Right atrium auricular region (tissue), 2 donors: ENCODE measurements at regions not wholly inside any gene's neighbourhood (a gene's known extent, or its start where the extent isn't known, plus 50 kb on each side); places are given as distances from the start of the nearest gene placed in this dataset.

Experiments
- DNase-seq: peaks from one replicate; pipeline ENCODE4 v3.0.0-alpha.2; 2019; ENCODE audit warnings: low spot score
- H3K27ac ChIP-seq, 2 donors: fragments of 200-600 bp; sonication (generic); 1 replicate in 1 of 2; 2 replicates in 1 of 2; pipeline ENCODE4 v1.5.1; 2016 to 2019
- H3K27me3 ChIP-seq, 2 donors: fragments of 200-600 bp; sonication (generic); one replicate each; pipeline versions ENCODE4 v1.5.1 to v1.6.0; 2017 to 2019
- H3K36me3 ChIP-seq: fragments of 200-600 bp; sonication (generic); one replicate; pipeline ENCODE4 v1.5.1; 2016
- H3K4me1 ChIP-seq, 2 donors: fragments of 200-600 bp; sonication (generic); one replicate each; pipeline versions ENCODE4 v1.5.1 to v1.6.0; 2017 to 2019
- H3K4me3 ChIP-seq, 2 donors: fragments of 200-600 bp; sonication (generic); 1 replicate in 1 of 2; 2 replicates in 1 of 2; pipeline ENCODE4 v1.5.1; 2017 to 2019; ENCODE audit warnings: mild to moderate bottlenecking in 1 of 2, moderate library complexity in 1 of 2
- H3K9me3 ChIP-seq, 2 donors: fragments of 200-600 bp; sonication (generic); one replicate each; pipeline ENCODE4 v1.5.1; 2019
- TF ChIP-seq, protein P1 (sequence below), 2 donors: fragments of 200-600 bp; sonication (generic); IDR thresholded peaks; one replicate each; pipeline ENCODE4 v1.5.1; 2019; ENCODE audit warnings: antibody characterized with exemption in 2 of 2

DNA sequence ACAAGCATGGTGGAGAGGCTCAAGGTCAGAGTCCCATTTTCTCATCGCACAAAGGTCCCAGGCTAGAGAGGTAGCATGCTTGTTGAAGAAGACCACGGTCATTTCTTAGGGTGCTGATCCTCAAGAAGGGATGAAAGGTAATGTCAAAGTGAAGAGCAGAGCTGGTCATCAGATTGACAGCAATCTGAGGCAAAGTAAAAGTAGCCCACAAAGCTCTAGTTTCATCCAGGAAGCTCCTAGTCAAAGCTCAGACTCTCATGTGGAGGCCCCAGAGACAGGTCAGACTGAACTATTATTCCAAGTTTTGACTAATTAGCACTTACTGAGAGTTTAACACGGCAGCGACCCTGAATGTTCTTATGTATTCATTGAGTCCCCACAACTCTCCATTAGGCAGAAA is 270.6 kb downstream of the RPS29 start:
- no peak for DNase-seq

GRCh38 chr14:49314737-49315136 is 271.4 kb downstream of the RPS29 start:
- H3K4me3 ChIP-seq = no peak overlapping the region
- no peaks in the 10 kb centered on the region for H3K36me3 ChIP-seq
- no peak overlapping the region for H3K27ac ChIP-seq
- TF ChIP-seq, protein P1, sequence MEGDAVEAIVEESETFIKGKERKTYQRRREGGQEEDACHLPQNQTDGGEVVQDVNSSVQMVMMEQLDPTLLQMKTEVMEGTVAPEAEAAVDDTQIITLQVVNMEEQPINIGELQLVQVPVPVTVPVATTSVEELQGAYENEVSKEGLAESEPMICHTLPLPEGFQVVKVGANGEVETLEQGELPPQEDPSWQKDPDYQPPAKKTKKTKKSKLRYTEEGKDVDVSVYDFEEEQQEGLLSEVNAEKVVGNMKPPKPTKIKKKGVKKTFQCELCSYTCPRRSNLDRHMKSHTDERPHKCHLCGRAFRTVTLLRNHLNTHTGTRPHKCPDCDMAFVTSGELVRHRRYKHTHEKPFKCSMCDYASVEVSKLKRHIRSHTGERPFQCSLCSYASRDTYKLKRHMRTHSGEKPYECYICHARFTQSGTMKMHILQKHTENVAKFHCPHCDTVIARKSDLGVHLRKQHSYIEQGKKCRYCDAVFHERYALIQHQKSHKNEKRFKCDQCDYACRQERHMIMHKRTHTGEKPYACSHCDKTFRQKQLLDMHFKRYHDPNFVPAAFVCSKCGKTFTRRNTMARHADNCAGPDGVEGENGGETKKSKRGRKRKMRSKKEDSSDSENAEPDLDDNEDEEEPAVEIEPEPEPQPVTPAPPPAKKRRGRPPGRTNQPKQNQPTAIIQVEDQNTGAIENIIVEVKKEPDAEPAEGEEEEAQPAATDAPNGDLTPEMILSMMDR (IDR thresholded peaks at IDR 0.05) = no peak
- DNase-seq = no peak
- H3K9me3 ChIP-seq = no peaks in the 10 kb centered on the region
- no peaks in the 10 kb centered on the region for H3K27me3 ChIP-seq
- no peaks in the 10 kb centered on the region for H3K4me1 ChIP-seq

More for the DNA sequence above, 270.6 kb downstream of the RPS29 start:
- H3K27me3 ChIP-seq = no peaks in the 10 kb centered on the region
- H3K27ac ChIP-seq = no peak overlapping the region
- H3K9me3 ChIP-seq = no peaks in the 10 kb centered on the region
- H3K4me1 ChIP-seq = no peaks in the 10 kb centered on the region
- no peak overlapping the region for H3K4me3 ChIP-seq
- H3K36me3 ChIP-seq = no peaks in the 10 kb centered on the region
- TF ChIP-seq, protein P1 (IDR thresholded peaks at IDR 0.05) = no peak

DNA sequence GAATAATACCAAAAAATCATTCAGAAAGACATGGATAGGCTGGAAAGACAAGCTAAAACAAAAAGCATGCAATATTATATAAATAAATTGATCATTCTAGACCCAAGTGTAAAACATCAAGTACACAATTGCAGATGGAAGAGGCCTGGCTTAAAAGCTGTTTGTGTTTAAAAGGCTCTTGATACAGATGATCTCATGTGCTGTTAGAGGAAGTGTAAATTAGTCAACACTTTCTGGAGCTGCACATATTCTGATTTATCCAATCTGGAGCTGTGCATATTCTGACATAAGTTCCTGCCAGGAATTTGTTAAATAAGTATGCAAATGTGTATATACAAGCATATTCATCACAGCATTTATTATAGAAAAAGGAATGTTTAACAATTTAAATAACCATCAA is 273.1 kb downstream of the RPS29 start:
- H3K36me3 ChIP-seq = no peaks in the 10 kb centered on the region
- H3K27ac ChIP-seq = no peak overlapping the region
- no peak overlapping the region for H3K4me3 ChIP-seq
- DNase-seq = no peak
- H3K9me3 ChIP-seq = no peaks in the 10 kb centered on the region
- H3K4me1 ChIP-seq = no peaks in the 10 kb centered on the region
- H3K27me3 ChIP-seq = no peaks in the 10 kb centered on the region
- TF ChIP-seq, protein P1 (IDR thresholded peaks at IDR 0.05) = no peak

DNA sequence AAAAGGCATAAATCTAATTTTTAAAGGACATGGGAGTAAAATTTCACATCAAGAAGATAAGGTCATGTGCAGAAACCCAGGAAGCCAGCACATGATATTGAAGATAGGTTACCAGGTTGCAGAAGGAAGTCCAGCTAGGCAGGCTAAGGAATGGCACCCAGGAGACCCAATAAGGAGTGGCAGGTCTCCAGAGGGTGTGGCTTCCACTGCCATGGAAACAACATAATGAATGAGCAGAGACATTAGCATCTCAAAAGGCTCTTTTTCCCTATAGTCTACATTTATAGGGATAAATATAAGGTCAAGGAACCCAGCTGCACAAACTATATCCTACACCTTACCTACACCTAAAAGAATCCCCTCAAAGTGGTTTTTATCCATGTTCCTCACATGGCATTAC is 275.9 kb downstream of the RPS29 start:
- no peaks in the 10 kb centered on the region for H3K36me3 ChIP-seq
- no peak overlapping the region for H3K27ac ChIP-seq
- DNase-seq = no peak
- TF ChIP-seq, protein P1 (IDR thresholded peaks at IDR 0.05) = no peak
- H3K4me3 ChIP-seq = no peak overlapping the region
- H3K9me3 ChIP-seq = no peaks in the 10 kb centered on the region
- H3K4me1 ChIP-seq = no peaks in the 10 kb centered on the region
- H3K27me3 ChIP-seq = no peaks in the 10 kb centered on the region

GRCh38 chr14:49306152-49306751 is 279.9 kb downstream of the RPS29 start:
- Histone ChIP-seq H3K27ac (no peak overlapping the region), H3K36me3 (no peaks in the 10 kb centered on the region), H3K4me3 (no peak overlapping the region), H3K4me1 (no peaks in the 10 kb centered on the region), H3K27me3 (no peaks in the 10 kb centered on the region), H3K9me3 (no peaks in the 10 kb centered on the region)
- no peak for DNase-seq
- TF ChIP-seq, protein P1 (IDR thresholded peaks at IDR 0.05) = peak in 1 of 2 donors; percentile 50

- Histone ChIP-seq H3K36me3 (no peaks in the 10 kb centered on the region), H3K27me3 (no peaks in the 10 kb centered on the region), H3K9me3 (no peaks in the 10 kb centered on the region), H3K4me3 (no peak overlapping the region), H3K27ac (no peak overlapping the region), H3K4me1 (no peaks in the 10 kb centered on the region)
- DNase-seq = no peak
- TF ChIP-seq, protein P1 (IDR thresholded peaks at IDR 0.05) = no peak
Measured at GRCh38 chr14:49303946-49304516, 282.1 kb downstream of the RPS29 start.
